Cardiac muscle cell (in vitro differentiated cells and primary cell): ENCODE measurements at regions not wholly inside any gene's neighbourhood (a gene's known extent, or its start where the extent isn't known, plus 50 kb on each side); places are given as distances from the start of the nearest gene placed in this dataset.
A peak's percentile ranks its signal among the peaks of the same experiment; 100 is the strongest.
"Not testable (repeated sequence)": the region's sequence is repeated elsewhere in the genome, so short reads cannot be mapped to it uniquely, and the experiment has no call there.

Source experiments
- DNase-seq, 2 donors: peaks; one replicate each; pipeline versions ENCODE4 v3.0.0 to v3.0.0-alpha.2; 2010 to 2017; ENCODE audit warnings: low read depth in 1 of 2, low spot score in 1 of 2
- H3K27ac ChIP-seq: fragments of 200-600 bp; sonication (generic); 2 replicates; pipeline ENCODE4 v1.5.1; 2016
- H3K27me3 ChIP-seq: fragments of 200-600 bp; sonication (generic); 2 replicates; pipeline ENCODE4 v1.6.0; 2016; ENCODE audit warnings: control low read depth
- H3K36me3 ChIP-seq: fragments of 200-600 bp; sonication (generic); 2 replicates; pipeline ENCODE4 v1.5.1; 2016; ENCODE audit warnings: control low read depth
- H3K4me1 ChIP-seq: fragments of 200-600 bp; sonication (generic); 2 replicates; pipeline ENCODE4 v1.8.1; 2017; ENCODE audit warnings: low read depth, mild to moderate bottlenecking, mixed run types
- H3K4me3 ChIP-seq: fragments of 200-600 bp; sonication (generic); 2 replicates; pipeline ENCODE4 v1.5.1; 2016; ENCODE audit warnings: mild to moderate bottlenecking
- H3K9me3 ChIP-seq: fragments of 200-600 bp; sonication (generic); 2 replicates; pipeline ENCODE4 v1.5.1; 2017; ENCODE audit warnings: low read depth, mild to moderate bottlenecking, control low read depth
- TF ChIP-seq, protein P1 (sequence below): IDR thresholded peaks from 2 replicates; pipeline ENCODE4 v1.5.1; 2012; ENCODE audit warnings: low read depth, mild to moderate bottlenecking, low read length

DNA sequence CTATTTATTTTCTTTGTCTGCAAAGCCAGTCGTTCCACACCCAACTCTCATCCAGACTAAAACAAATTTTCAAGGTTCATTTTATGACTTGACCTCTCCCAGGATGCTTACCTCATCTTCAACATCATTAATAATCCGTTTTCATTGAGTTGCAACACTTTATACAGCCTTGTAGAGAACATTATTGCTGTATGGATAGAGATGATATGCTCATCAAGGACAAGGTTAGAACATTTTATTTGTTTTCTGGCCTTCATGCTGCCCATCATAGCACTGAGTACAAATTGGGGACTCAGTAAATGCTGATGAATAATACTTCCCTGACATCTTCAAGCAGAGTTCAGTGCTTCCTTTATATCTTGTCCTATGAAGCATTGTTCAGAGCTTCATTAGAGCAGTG, 120.2 kb downstream of the OXSM start:
- no peaks in the 10 kb centered on the region for H3K9me3 ChIP-seq
- no peaks in the 10 kb centered on the region for H3K4me1 ChIP-seq
- DNase-seq: no peak
- TF ChIP-seq, protein P1, sequence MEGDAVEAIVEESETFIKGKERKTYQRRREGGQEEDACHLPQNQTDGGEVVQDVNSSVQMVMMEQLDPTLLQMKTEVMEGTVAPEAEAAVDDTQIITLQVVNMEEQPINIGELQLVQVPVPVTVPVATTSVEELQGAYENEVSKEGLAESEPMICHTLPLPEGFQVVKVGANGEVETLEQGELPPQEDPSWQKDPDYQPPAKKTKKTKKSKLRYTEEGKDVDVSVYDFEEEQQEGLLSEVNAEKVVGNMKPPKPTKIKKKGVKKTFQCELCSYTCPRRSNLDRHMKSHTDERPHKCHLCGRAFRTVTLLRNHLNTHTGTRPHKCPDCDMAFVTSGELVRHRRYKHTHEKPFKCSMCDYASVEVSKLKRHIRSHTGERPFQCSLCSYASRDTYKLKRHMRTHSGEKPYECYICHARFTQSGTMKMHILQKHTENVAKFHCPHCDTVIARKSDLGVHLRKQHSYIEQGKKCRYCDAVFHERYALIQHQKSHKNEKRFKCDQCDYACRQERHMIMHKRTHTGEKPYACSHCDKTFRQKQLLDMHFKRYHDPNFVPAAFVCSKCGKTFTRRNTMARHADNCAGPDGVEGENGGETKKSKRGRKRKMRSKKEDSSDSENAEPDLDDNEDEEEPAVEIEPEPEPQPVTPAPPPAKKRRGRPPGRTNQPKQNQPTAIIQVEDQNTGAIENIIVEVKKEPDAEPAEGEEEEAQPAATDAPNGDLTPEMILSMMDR: no peak
- H3K27me3 ChIP-seq: no peaks in the 10 kb centered on the region
- H3K4me3 ChIP-seq: no peak overlapping the region
- H3K27ac ChIP-seq: no peak overlapping the region
- H3K36me3 ChIP-seq: no peaks in the 10 kb centered on the region

DNA sequence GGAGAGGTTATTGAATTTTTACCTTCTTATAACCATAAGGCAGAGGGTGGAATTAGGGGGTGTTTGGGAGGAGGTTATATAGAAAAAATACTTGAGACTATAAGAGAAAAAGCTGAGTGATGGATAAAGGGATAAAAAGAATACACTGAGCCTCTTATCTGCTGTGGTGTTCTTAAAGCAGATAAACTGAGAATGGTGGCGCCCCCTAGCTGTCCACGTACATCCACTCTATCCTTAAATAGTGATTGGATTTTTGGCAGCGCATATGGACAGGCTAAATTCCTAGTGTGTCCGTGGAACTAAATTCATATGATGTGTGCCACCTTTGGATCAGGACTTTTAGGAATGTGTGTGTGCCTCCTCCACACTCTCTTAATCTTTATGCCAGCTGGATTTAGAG, 121.1 kb downstream of the OXSM start:
- H3K9me3 ChIP-seq: no peaks in the 10 kb centered on the region
- no peak overlapping the region for H3K4me3 ChIP-seq
- no peaks in the 10 kb centered on the region for H3K27me3 ChIP-seq
- DNase-seq: peak in 1 of 2 donors; percentile 25
- no peak overlapping the region for H3K27ac ChIP-seq
- H3K36me3 ChIP-seq: no peaks in the 10 kb centered on the region
- TF ChIP-seq, protein P1: peak; percentile 30
- no peaks in the 10 kb centered on the region for H3K4me1 ChIP-seq

DNA sequence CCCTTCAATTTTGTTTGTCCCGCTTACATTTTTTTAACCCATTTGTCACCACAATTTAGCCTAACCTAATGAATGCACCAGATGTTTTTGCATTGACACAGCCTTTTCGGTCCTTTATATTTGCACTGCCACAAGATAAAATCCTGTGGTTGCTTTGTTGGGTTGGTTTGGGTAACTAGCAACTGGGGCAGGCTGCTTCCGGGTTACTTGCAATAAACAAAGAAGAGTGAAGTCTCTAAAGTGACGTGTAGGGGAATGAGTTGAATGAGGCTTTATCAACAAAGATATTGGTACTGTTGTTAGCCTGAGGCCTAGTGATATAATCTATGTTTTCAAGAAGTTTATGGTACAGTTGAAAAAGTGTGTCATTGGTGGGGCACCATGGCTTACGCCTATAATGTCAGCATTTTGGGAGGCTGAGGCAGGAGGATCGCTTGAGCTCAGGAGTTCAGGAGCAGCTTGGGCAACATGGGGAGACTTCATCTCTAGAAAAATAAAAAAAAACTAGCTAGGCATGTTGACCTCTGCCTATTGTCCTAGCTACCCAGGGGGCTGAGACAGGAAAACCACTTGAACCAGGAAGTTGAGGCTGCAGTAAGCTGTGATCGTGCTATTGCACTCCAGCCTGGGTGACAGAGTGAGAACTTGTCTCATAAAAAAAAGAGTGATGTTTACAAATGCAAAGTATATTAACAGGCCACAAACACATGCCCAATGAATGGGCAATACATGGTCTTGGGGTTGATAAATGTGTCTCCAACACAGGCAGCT, 121.8 kb downstream of the OXSM start:
- no peaks in the 10 kb centered on the region for H3K27me3 ChIP-seq
- no peak overlapping the region for H3K4me3 ChIP-seq
- H3K9me3 ChIP-seq: no peaks in the 10 kb centered on the region
- TF ChIP-seq, protein P1: no peak
- no peak for DNase-seq
- no peaks in the 10 kb centered on the region for H3K36me3 ChIP-seq
- no peak overlapping the region for H3K27ac ChIP-seq
- H3K4me1 ChIP-seq: no peaks in the 10 kb centered on the region

DNA sequence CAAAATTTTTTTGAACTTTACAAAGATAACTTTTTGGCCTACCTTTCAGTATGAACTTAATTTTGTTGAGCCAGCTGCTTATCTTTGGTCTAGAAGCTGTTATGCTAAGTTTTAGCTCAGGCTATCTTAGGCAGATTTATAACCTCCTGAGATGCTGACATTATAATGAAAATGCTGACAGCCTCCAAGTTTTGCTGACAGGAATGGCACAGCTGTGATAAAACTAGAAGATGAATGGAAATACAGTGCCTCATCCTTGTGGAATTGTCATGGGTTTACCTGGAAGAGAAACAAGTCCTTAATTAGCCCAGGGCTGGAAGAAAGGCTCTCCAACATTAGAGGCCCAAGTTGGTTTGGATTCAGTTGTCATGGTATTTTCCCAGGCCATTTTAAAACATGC, 123.3 kb downstream of the OXSM start:
- no peak for DNase-seq
- Histone ChIP-seq H3K27me3 (no peaks in the 10 kb centered on the region), H3K4me3 (no peak overlapping the region)

DNA sequence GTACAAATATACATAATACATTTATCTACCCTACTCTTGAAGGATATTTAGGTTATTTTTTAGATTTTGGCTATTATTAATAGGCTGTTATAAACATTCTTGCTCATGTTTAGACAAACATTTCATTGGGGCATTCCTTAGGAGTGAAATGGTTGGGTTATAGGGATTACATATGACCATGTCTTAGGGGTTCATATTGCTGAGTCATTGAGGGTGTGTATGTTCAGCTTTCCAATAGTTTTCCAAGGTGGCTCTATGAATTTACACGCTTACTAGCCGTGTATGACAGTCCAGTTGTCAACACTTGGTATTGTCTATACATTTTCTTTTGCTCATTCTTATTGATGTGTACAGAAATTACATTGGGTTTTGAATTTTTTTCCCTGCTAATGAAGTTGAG, 125.8 kb downstream of the OXSM start:
- Histone ChIP-seq H3K9me3 (no peaks in the 10 kb centered on the region), H3K27me3 (no peaks in the 10 kb centered on the region), H3K36me3 (no peaks in the 10 kb centered on the region), H3K4me1 (no peaks in the 10 kb centered on the region), H3K27ac (no peak overlapping the region), H3K4me3 (no peak overlapping the region)
- TF ChIP-seq, protein P1: no peak
- no peak for DNase-seq

More for the DNA sequence above, 123.3 kb downstream of the OXSM start:
- H3K27ac ChIP-seq: no peak overlapping the region
- TF ChIP-seq, protein P1: no peak
- no peaks in the 10 kb centered on the region for H3K9me3 ChIP-seq
- no peaks in the 10 kb centered on the region for H3K4me1 ChIP-seq
- no peaks in the 10 kb centered on the region for H3K36me3 ChIP-seq

DNA sequence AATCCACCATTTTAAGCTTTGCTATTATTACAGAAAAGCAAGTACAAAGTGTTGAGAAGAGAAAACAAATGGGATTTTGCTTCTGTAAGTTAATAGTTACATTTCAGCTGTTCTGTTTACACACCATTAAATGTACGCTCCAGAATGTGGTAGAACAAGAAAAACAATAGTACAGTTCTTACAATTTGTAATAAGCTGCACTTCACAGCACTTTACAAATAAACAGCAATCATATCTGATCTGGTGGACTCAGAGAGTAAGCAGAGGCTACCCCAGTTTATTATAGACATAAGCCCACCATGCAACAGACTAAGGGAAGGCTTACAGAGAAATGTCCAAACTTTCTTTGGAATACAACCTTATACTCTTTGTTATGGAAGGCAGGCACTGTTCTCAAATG, 126.4 kb downstream of the OXSM start:
- H3K36me3 ChIP-seq: no peaks in the 10 kb centered on the region
- H3K27me3 ChIP-seq: no peaks in the 10 kb centered on the region
- TF ChIP-seq, protein P1: no peak
- DNase-seq: no peak
- no peaks in the 10 kb centered on the region for H3K4me1 ChIP-seq
- H3K9me3 ChIP-seq: no peaks in the 10 kb centered on the region
- H3K27ac ChIP-seq: no peak overlapping the region
- no peak overlapping the region for H3K4me3 ChIP-seq

DNA sequence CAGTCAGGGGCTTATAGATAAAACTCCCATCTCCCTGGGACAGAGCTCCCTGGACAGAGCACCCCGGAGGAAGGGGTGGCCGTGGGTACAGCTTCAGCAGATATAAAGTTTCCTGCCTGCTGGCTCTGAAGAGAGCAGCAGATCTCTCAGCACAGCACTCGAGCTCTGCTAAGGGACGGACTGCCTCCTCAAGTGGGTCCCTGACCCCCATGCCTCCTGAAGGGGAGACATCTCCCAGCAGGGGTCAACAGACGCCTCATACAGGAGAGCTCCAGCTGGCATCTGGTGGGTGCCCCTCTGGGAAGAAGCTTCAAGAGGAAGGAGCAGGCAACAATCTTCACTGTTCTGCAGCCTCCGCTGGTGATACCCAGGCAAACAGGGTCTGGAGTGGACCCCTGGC, 142.1 kb downstream of the OXSM start:
- H3K9me3 ChIP-seq, H3K36me3 ChIP-seq, DNase-seq, H3K27me3 ChIP-seq, H3K4me1 ChIP-seq, H3K27ac ChIP-seq, H3K4me3 ChIP-seq: not testable (repeated sequence)
